Right lobe of liver (tissue), 4 donors: ENCODE measurements at regions not wholly inside any gene's neighbourhood (a gene's known extent, or its start where the extent isn't known, plus 50 kb on each side); places are given as distances from the start of the nearest gene placed in this dataset.

Experiments used
- POLR2A ChIP-seq: fragments of 450-650 bp; IDR thresholded peaks from one replicate; pipeline ENCODE4 v1.6.1; 2017; ENCODE audit warnings: antibody characterized with exemption, mild to moderate bottlenecking
- TF ChIP-seq, protein P1 (sequence below), 4 donors: fragments of 200-600 bp in 3 of 4; fragments of 450-650 bp in 1 of 4; IDR thresholded peaks; one replicate each; pipeline versions ENCODE4 v1.5.1 to v1.8.0; 2016 to 2022; ENCODE audit warnings: antibody characterized with exemption in 4 of 4, mild to moderate bottlenecking in 2 of 4
- donor health status: DM: no; HTN: no; CAD: no.
- donor health status: DM: no; HTN: no; CAD: no.
- donor health status: DM: no; HTN: yes; CAD: no.

GRCh38 chr10:31587691-31588090 lies 268.7 kb downstream of the ZEB1 start:
- no peak for TF ChIP-seq POLR2A
- TF ChIP-seq, protein P1, sequence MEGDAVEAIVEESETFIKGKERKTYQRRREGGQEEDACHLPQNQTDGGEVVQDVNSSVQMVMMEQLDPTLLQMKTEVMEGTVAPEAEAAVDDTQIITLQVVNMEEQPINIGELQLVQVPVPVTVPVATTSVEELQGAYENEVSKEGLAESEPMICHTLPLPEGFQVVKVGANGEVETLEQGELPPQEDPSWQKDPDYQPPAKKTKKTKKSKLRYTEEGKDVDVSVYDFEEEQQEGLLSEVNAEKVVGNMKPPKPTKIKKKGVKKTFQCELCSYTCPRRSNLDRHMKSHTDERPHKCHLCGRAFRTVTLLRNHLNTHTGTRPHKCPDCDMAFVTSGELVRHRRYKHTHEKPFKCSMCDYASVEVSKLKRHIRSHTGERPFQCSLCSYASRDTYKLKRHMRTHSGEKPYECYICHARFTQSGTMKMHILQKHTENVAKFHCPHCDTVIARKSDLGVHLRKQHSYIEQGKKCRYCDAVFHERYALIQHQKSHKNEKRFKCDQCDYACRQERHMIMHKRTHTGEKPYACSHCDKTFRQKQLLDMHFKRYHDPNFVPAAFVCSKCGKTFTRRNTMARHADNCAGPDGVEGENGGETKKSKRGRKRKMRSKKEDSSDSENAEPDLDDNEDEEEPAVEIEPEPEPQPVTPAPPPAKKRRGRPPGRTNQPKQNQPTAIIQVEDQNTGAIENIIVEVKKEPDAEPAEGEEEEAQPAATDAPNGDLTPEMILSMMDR (IDR thresholded peaks at IDR 0.05) = no peak
